RWPE2 (cell line): ENCODE measurements at regions not wholly inside any gene's neighbourhood (a gene's known extent, or its start where the extent isn't known, plus 50 kb on each side); places are given as distances from the start of the nearest gene placed in this dataset.
"Not testable (repeated sequence)": the region's sequence is repeated elsewhere in the genome, so short reads cannot be mapped to it uniquely, and the experiment has no call there.

Experiments
- ATAC-seq: fragments of 200-7000 bp; cut with Tn5 transposase; 3 replicates; pipeline ENCODE4 v1.9.1; 2021; ENCODE audit warnings: low read depth
- DNase-seq: peaks from one replicate; pipeline ENCODE4 v3.0.0-alpha.2; 2020; ENCODE audit warnings: low spot score
- H3K27ac ChIP-seq: fragments of 450-650 bp; 2 replicates; pipeline ENCODE4 v1.5.1; 2017; ENCODE audit warnings: mild to moderate bottlenecking; ENCODE audit not compliant: poor library complexity, severe bottlenecking
- H3K27me3 ChIP-seq: fragments of 250-450 bp; sonication (Bioruptor Pico); 2 replicates; pipeline ENCODE4 v1.5.1; 2021; ENCODE audit warnings: mild to moderate bottlenecking, moderate library complexity; ENCODE audit not compliant: insufficient read depth, poor library complexity, severe bottlenecking
- H3K36me3 ChIP-seq: fragments of 250-450 bp; sonication (Bioruptor Pico); 2 replicates; pipeline ENCODE4 v1.5.1; 2020; ENCODE audit warnings: low read depth, mild to moderate bottlenecking, moderate library complexity
- H3K4me1 ChIP-seq: fragments of 250-450 bp; sonication (Bioruptor Pico); 2 replicates; pipeline ENCODE4 v1.5.1; 2021; ENCODE audit warnings: mild to moderate bottlenecking, moderate library complexity; ENCODE audit not compliant: insufficient read depth, poor library complexity, severe bottlenecking
- H3K4me3 ChIP-seq: fragments of 250-450 bp; sonication (Bioruptor Pico); 2 replicates; pipeline ENCODE4 v1.5.1; 2021; ENCODE audit warnings: mild to moderate bottlenecking, moderate library complexity; ENCODE audit not compliant: severe bottlenecking
- H3K9me3 ChIP-seq: fragments of 250-450 bp; sonication (Bioruptor Pico); 2 replicates; pipeline ENCODE4 v1.5.1; 2021; ENCODE audit warnings: mild to moderate bottlenecking, moderate library complexity; ENCODE audit not compliant: severe bottlenecking
- TF ChIP-seq, protein P1 (sequence below): fragments of 450-650 bp; IDR thresholded peaks from one replicate; pipeline ENCODE4 v1.5.1; 2017; ENCODE audit warnings: mild to moderate bottlenecking, moderate library complexity; ENCODE audit not compliant: poor library complexity, severe bottlenecking

DNA sequence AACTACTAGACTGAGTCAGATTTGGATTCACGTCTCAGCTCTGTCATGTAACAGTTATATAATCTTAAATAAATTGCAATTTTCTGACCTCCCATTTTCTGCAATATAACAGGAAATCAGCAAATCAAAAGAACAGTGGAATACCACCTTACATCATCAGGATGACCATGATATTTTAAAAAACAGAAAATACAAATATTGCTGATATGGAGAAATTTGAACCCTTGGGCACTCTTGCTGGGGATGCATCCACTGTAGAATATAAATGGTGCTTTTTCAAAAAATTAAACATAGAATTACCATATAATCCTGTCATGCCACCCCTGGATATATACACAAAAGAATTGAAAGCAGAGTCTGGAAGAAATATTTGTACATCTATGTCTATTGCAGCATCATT lies 982.5 kb downstream of the TBL1XR1 start:
- Histone ChIP-seq H3K4me1 (no peaks in the 10 kb centered on the region), H3K27me3 (no peaks in the 10 kb centered on the region), H3K9me3 (no peaks in the 10 kb centered on the region), H3K27ac (no peak overlapping the region), H3K4me3 (no peak overlapping the region), H3K36me3 (no peaks in the 10 kb centered on the region)
- ATAC-seq (no peak), DNase-seq (no peak)
- TF ChIP-seq, protein P1, sequence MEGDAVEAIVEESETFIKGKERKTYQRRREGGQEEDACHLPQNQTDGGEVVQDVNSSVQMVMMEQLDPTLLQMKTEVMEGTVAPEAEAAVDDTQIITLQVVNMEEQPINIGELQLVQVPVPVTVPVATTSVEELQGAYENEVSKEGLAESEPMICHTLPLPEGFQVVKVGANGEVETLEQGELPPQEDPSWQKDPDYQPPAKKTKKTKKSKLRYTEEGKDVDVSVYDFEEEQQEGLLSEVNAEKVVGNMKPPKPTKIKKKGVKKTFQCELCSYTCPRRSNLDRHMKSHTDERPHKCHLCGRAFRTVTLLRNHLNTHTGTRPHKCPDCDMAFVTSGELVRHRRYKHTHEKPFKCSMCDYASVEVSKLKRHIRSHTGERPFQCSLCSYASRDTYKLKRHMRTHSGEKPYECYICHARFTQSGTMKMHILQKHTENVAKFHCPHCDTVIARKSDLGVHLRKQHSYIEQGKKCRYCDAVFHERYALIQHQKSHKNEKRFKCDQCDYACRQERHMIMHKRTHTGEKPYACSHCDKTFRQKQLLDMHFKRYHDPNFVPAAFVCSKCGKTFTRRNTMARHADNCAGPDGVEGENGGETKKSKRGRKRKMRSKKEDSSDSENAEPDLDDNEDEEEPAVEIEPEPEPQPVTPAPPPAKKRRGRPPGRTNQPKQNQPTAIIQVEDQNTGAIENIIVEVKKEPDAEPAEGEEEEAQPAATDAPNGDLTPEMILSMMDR: no peak

DNA sequence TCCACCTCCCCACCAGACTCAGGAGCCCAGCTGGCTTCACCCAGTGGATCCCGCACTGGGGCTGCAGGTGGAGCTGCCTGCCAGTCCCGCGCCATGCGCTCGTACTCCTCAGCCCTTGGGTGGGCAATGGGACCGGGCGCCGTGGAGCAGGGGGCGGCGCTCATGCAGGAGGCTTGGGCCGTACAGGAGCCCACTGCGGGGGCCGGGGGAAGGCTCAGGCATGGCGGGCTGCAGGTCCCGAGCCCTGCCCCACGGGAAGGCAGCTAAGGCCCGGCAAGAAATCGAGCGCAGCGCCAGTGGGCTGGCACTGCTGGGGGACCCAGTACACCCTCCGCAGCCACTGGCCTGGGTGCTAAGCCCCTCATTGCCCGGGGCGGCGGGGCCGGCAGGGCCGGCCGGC lies 984.0 kb downstream of the TBL1XR1 start:
- DNase-seq, H3K4me3 ChIP-seq, ATAC-seq, H3K36me3 ChIP-seq, H3K9me3 ChIP-seq, H3K27me3 ChIP-seq, H3K27ac ChIP-seq, H3K4me1 ChIP-seq: not testable (repeated sequence)

DNA sequence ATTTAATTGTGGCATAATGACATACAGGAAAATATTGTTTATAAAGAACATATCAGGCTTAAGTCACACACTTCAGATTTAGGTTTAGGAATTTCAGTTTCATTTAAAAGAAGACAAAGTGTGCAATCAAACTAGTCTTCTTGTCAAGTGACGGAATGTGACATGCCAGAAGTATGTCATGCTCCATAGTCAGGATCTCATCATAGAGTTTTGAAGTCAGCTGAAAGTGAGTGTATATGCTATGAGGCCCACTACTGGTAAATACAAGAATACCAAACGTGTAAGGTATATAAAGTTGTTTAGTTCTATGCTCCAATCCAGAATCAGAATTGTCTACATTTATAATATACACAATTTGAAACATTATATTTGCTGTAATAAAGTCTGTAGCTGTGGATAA lies 988.4 kb downstream of the TBL1XR1 start:
- ATAC-seq (no peak), DNase-seq (no peak)
- no peak overlapping the region for H3K4me3 ChIP-seq
- H3K9me3 ChIP-seq: no peaks in the 10 kb centered on the region
- TF ChIP-seq, protein P1: no peak
- no peaks in the 10 kb centered on the region for H3K36me3 ChIP-seq
- H3K4me1 ChIP-seq: no peaks in the 10 kb centered on the region
- no peaks in the 10 kb centered on the region for H3K27me3 ChIP-seq
- H3K27ac ChIP-seq: no peak overlapping the region

DNA sequence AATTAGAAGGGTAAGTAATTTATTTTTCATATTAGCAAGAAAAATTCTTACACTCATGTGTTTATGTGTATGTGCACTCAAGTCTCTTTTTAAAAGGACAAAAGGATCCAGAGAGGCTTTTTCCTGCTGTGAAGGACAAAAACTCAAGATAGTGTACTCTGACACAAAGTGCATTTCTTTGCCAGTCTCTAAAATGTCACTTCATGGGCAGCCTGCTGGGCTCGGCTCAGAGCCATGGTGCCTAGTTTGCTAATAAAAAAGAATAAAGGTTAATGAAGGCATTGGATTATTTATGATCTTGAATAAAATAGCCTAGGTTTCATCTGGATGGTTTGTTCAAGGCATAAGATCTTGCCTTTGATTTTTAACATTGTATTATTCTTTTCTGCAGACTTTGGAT lies 989.0 kb downstream of the TBL1XR1 start:
- Histone ChIP-seq H3K9me3 (no peaks in the 10 kb centered on the region), H3K27me3 (no peaks in the 10 kb centered on the region), H3K27ac (no peak overlapping the region), H3K4me1 (no peaks in the 10 kb centered on the region), H3K36me3 (no peaks in the 10 kb centered on the region), H3K4me3 (no peak overlapping the region)
- TF ChIP-seq, protein P1: no peak
- DNase-seq (no peak), ATAC-seq (no peak)

DNA sequence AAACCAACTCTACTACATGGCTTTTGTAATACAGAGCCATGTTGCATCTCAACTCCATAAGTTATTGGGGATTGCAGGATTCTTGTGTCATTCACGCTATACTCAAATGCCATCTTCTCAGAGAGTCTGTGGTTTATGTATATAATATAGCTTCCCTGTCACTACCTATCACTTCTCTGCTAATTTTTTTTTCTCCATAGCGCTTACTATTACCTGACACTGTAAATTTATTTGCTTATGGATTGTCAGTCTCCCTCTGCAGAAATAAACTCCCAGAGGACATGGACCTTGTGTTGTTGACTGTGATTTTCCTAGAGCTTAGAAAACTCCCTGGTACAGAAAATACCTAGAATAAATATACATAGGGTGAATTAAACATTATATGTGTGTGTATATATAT lies 990.5 kb downstream of the TBL1XR1 start:
- H3K36me3 ChIP-seq: no peaks in the 10 kb centered on the region
- H3K27ac ChIP-seq: no peak overlapping the region
- H3K27me3 ChIP-seq: no peaks in the 10 kb centered on the region
- TF ChIP-seq, protein P1: no peak
- DNase-seq: no peak
- no peaks in the 10 kb centered on the region for H3K9me3 ChIP-seq
- no peak for ATAC-seq
- no peak overlapping the region for H3K4me3 ChIP-seq
- no peaks in the 10 kb centered on the region for H3K4me1 ChIP-seq
